Ascending aorta (tissue), 2 donors: ENCODE measurements at regions not wholly inside any gene's neighbourhood (a gene's known extent, or its start where the extent isn't known, plus 50 kb on each side); places are given as distances from the start of the nearest gene placed in this dataset.

Experiments used
- DNase-seq, 2 donors: peaks; one replicate each; pipeline ENCODE4 v3.0.0-alpha.2; 2019; ENCODE audit warnings: low spot score in 2 of 2
- H3K27ac ChIP-seq, 2 donors: fragments of 200-600 bp; sonication (generic); one replicate each; pipeline ENCODE4 v1.5.1; 2016 to 2017; ENCODE audit warnings: mild to moderate bottlenecking in 1 of 2
- H3K27me3 ChIP-seq: fragments of 200-600 bp; sonication (generic); one replicate; pipeline ENCODE4 v1.5.1; 2017
- H3K36me3 ChIP-seq, 2 donors: fragments of 200-600 bp; sonication (generic); one replicate each; pipeline ENCODE4 v1.5.1; 2016
- H3K4me1 ChIP-seq, 2 donors: fragments of 200-600 bp; sonication (generic); one replicate each; pipeline ENCODE4 v1.5.1; 2016 to 2017; ENCODE audit warnings: mild to moderate bottlenecking in 1 of 2
- H3K4me3 ChIP-seq, 2 donors: fragments of 200-600 bp; sonication (generic); one replicate each; pipeline ENCODE4 v1.5.1; 2016 to 2017; ENCODE audit warnings: mild to moderate bottlenecking in 1 of 2
- H3K9me3 ChIP-seq, 2 donors: fragments of 200-600 bp; sonication (generic); one replicate each; pipeline ENCODE4 v1.5.1; 2016
- CTCF ChIP-seq, 3 experiments: fragments of 200-600 bp in 2 of 3; fragments of 450-650 bp in 1 of 3; sonication (generic) in 2 of 3; IDR thresholded peaks; one replicate each; pipeline ENCODE4 v1.5.1; 2016 to 2019; ENCODE audit warnings: antibody characterized with exemption in 3 of 3, mild to moderate bottlenecking in 1 of 3, moderate library complexity in 1 of 3
- intact Hi-C: fragments of 100-400 bp; cut with DNase I; formaldehyde crosslinking; loops from one replicate; pipeline ENCODE4 v1.15.1; 2023

- peaks cover 0 to 3% of the 10 kb centered on the region in 2 donors for H3K4me1 ChIP-seq
- H3K27ac ChIP-seq = no peak overlapping the region
- no peaks in the 10 kb centered on the region for H3K27me3 ChIP-seq
- H3K36me3 ChIP-seq = no peaks in the 10 kb centered on the region
- no peaks in the 10 kb centered on the region for H3K9me3 ChIP-seq
- no peak for DNase-seq
- no peak overlapping the region for H3K4me3 ChIP-seq
- intact Hi-C loops = no loop called here
- no peak for TF ChIP-seq CTCF (IDR thresholded peaks at IDR 0.05)
Observed at GRCh38 chr15:95937128-95937528, 393.4 kb upstream of the NR2F2 start.

- TF ChIP-seq CTCF (IDR thresholded peaks at IDR 0.05) = no peak
- no peak for DNase-seq
- H3K4me1 ChIP-seq = peaks cover 0 to 2% of the 10 kb centered on the region in 2 donors
- no peaks in the 10 kb centered on the region for H3K36me3 ChIP-seq
- H3K9me3 ChIP-seq = no peaks in the 10 kb centered on the region
- no peak overlapping the region for H3K27ac ChIP-seq
- H3K27me3 ChIP-seq = no peaks in the 10 kb centered on the region
- H3K4me3 ChIP-seq = no peak overlapping the region
- intact Hi-C loops = no loop called here
Observed at GRCh38 chr15:95940431-95940985, 390.0 kb upstream of the NR2F2 start.

- H3K4me3 ChIP-seq = no peak overlapping the region
- no peaks in the 10 kb centered on the region for H3K9me3 ChIP-seq
- DNase-seq = no peak
- no peak for TF ChIP-seq CTCF (IDR thresholded peaks at IDR 0.05)
- intact Hi-C loops = no loop called here
- no peaks in the 10 kb centered on the region for H3K36me3 ChIP-seq
- no peaks in the 10 kb centered on the region for H3K4me1 ChIP-seq
- H3K27me3 ChIP-seq = no peaks in the 10 kb centered on the region
- H3K27ac ChIP-seq = no peak overlapping the region
Observed at GRCh38 chr15:95944193-95944592, 386.3 kb upstream of the NR2F2 start.

- DNase-seq = no peak
- Histone ChIP-seq H3K27ac (no peak overlapping the region), H3K27me3 (no peaks in the 10 kb centered on the region), H3K9me3 (no peaks in the 10 kb centered on the region), H3K4me3 (no peak overlapping the region), H3K36me3 (no peaks in the 10 kb centered on the region), H3K4me1 (no peaks in the 10 kb centered on the region)
- no peak for TF ChIP-seq CTCF (IDR thresholded peaks at IDR 0.05)
- intact Hi-C loops = no loop called here
Observed at GRCh38 chr15:95944661-95945255, 385.7 kb upstream of the NR2F2 start.

- Histone ChIP-seq H3K9me3 (no peaks in the 10 kb centered on the region), H3K27ac (no peak overlapping the region), H3K4me1 (no peaks in the 10 kb centered on the region), H3K4me3 (no peak overlapping the region), H3K36me3 (no peaks in the 10 kb centered on the region), H3K27me3 (no peaks in the 10 kb centered on the region)
- no peak for TF ChIP-seq CTCF (IDR thresholded peaks at IDR 0.05)
- intact Hi-C loops = no loop called here
- no peak for DNase-seq
Observed at GRCh38 chr15:95946241-95946640, 384.3 kb upstream of the NR2F2 start.

- no peak for DNase-seq
- Histone ChIP-seq H3K36me3 (no peaks in the 10 kb centered on the region), H3K27me3 (no peaks in the 10 kb centered on the region), H3K4me3 (no peak overlapping the region), H3K4me1 (no peaks in the 10 kb centered on the region), H3K27ac (no peak overlapping the region), H3K9me3 (no peaks in the 10 kb centered on the region)
- intact Hi-C loops = no loop called here
- no peak for TF ChIP-seq CTCF (IDR thresholded peaks at IDR 0.05)
Observed at GRCh38 chr15:95946926-95947325, 383.6 kb upstream of the NR2F2 start.
